Stimulated activated CD4-positive, alpha-beta T cell treated with anti-CD3 and anti-CD28 coated beads, Interleukin-4, amount 100 ng/mL, for 4 hours (primary cell): ENCODE measurements at regions not wholly inside any gene's neighbourhood (a gene's known extent, or its start where the extent isn't known, plus 50 kb on each side); places are given as distances from the start of the nearest gene placed in this dataset.

Source experiments
- DNase-seq, 2 experiments: peaks; one replicate each; pipeline ENCODE4 v3.0.0-alpha.2; 2020

DNA sequence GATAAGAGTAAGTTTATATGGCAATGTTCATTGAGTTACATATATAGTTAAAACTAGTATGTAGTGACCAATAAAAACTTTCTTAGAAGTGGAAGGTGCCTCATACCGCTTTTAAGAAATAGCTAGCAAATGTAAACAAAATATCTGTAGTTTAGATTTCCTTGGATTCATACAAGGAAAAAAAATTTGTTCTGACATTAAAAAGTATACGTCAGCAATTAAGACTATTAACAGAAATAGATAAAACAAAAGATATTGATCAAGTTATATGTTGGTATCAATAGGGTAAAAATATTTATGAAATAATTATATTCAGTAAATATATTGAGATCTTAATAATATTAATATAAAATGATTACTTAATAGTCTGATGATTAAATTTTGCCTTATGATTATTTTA lies 718.8 kb upstream of the LRFN5 start:
- no peak for DNase-seq

DNA sequence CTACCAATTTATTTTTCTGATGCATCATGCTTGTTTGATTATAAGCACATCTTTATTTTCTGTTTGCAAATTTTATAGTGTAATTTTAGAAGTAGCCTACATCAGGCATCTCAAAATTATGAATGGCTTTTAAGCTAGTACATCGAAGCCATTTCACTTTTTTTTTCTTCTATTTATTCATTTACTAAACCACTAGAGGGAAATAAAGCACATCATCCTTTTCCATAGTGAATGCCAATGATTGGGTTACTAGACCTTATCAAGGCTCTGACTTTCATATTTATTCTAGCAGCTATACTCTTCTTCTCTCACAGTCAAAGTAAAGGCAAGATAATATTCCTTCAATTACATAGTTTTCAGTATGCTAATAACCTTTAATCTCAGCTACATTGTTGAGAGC lies 736.4 kb upstream of the LRFN5 start:
- no peak for DNase-seq

DNA sequence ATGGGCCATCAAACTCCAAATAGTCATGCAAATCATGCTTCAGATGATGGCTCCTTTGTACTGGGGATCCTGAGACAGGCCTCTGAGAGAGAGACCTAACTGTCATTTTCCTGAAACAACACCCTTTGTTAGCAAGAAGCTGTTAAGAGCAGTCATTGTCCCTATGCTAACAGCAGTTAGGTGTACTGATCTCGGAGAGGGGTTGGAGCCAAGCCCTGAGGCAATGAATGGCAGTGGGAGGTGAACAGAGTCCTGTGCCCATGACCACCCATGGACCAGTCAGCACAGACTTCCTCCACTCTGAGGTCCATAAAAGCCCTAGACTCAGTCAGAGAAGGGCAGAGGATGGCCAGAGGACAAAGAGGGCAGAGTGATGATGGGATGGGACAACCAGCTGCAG lies 747.6 kb upstream of the LRFN5 start:
- DNase-seq = no peak

DNA sequence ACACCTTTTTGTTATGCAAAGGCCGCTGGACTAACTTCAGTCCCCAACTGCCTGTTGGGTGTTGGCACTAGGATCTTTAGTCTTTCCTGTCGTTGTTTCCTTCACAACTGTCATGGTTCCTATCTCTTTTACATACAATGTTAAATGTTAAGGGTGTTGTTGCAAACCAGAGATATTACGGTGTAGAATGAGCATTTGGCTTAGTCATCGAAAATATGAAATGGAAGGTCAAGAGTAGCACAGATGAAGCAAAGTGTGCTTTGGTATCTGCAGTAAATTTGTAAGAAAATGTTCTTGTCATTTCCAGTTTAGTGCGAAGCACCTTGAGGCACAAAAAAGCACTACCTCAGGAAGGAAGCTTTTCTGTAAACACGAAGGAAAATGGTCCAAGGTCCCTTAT lies 751.3 kb upstream of the LRFN5 start:
- DNase-seq = no peak

DNA sequence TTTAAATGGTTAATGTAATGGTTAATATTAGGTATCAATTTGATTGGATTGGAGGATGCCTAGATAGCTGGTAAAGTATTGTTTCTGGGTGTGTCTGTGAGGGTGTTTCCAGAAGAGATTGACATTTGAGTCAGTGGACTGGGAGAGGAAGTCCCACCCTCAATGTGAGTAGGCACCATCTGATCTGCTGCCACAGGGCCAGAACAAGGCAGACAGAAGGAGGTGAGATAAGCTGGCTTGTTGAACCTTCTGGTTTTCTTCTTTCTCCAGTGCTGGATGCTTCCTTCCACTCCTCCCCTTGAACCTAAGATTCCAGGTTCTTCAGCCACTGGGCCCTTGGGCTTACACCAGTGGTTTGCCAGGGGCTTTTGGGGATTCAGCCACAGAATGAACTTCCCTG lies 756.5 kb upstream of the LRFN5 start:
- DNase-seq = no peak

DNA sequence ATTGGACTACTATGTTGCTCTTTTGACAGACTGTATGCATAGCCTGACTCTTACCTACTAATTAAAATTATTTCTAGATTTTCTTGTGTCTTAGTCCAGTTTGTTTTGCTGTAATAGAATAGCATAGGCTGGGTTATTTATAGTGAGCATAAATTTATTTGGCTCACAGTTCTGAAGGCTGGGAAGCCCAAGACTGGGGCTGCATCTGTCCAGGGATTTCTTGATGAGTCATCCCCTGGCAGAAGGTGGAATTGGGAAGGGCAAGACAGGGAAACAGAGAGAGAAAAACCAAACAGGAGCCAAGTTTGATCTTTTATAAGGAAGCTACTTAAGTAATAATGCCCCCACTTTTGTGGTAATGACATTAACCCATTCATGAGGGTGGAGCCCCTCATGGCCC lies 759.2 kb upstream of the LRFN5 start:
- no peak for DNase-seq

DNA sequence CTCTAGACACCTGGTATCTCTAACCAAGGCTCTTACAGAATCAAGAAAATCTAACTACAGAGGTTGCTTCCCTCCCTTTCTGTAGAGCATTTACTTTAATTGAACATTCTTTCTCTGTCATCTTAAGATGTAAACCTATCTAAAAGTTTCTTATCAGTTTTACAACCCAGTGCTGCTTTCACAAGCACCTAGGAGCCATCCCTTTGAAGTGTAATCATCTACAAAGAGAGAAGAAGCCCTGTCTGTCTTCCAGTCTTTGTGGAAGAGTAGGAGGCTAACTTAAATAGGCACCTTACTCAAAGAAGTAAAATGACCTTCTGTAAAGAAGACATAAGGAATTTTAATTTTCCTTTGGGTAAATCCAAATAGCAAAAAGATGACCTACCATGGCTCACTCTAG lies 763.9 kb upstream of the LRFN5 start:
- DNase-seq = no peak

DNA sequence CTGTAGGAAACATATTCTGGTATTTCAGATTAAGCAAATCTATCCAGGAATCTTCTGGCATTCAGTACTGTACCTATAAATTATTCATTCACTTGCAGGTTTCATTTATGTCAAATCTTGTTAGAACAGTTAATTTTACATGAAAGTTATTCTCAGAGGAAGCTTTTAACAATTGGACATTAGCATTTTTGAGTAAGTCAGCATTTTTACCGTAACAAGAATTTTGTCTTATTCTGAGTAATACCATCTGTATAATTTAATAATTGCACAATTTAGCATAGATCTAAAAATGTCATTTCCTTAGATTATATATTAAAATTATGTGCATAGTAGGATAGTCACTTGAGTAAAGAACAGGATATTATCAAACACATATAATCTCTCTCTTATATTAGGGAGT lies 764.8 kb upstream of the LRFN5 start:
- DNase-seq = no peak

DNA sequence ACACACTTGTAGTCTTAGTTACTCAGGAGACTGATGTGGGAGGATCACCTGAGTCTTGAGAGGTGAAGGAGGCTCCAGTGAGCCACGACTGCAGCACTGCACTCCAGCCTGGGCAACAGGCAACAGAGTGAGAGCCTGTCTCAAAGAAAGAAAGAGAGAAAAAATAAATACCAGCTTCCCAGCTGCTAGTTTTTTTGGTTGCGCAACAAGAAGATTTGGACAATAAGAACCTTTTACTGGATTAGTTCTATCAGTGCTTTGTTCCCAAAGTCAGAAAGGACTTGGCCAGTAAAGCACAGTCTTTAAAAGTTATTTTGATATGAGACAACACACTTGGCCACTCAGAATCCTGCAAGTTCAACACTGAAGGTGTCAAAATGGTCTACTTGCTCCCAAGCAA lies 768.1 kb upstream of the LRFN5 start:
- DNase-seq = no peak

DNA sequence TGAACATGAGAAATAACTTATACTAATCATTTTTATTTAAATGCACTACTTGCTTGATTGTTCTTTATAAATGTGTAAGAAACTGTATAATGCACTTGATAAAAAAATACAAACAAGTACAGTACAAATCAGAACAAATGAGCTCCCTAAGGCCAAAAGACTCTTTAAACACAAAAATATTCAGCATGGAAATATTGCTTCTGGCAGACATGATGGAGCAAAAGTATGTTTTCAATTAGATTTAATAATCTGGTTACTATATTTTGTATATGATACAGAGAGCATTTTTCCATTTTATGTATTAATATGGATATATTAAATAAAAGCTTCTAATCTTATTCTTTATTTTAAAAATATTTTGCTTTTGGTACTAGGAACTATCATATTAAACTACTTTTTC lies 800.2 kb upstream of the LRFN5 start:
- no peak for DNase-seq

DNA sequence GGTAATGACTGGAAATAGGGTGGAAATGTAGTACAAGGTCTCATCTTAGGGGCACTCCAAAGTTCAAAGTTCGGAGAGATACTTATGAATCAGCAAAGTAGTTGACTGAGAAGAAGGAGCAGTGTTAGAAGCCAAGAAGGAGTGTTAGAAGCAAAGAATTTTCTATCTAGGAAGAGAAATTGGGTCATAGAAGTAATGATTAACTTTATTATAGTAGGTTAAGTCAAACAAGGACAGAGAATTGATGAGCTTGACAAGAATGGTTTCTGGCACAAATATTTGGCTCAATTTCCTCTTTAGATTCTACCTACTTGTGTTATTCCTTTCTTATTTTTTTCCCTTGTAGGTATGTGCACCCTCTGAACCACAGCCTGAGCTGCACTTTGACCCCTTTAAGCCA lies 810.5 kb upstream of the LRFN5 start:
- no peak for DNase-seq

DNA sequence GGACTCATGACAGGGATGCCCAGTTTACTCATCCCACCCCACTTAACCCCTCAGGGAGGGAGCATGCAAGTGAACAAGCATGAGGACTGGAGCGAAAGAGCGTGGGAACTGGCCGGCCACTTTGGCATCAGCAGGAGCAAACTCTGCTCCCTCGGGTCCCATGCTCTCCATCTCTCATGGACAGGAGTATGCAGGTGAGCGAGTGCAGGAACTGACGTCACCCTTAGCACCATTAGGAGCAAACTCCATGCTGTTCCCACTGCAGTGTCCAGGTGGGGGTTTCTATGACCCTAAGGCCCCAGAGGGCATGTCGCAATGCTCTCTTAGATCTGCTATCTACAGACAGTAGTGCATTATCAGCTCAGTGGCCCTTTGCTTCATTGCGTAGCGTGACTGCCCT lies 821.8 kb upstream of the LRFN5 start:
- no peak for DNase-seq

DNA sequence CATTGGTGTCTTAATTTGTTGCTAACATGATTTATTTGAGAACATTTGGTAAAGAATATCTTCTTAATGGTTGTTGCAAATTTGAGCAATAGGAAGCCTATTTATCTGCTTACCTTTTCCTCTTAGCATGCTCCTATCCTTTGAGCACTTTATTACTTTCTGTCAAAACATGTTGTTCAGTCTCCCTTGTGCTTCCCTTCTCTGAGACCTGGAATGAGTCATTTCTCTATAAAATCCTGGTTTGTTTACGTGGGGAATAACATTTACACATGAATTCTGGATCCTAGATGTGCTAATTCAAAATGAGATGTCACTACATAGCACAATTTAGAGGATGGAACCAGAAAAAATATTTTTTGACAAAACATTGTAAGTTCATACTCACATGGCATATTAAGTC lies 844.0 kb upstream of the LRFN5 start:
- no peak for DNase-seq

DNA sequence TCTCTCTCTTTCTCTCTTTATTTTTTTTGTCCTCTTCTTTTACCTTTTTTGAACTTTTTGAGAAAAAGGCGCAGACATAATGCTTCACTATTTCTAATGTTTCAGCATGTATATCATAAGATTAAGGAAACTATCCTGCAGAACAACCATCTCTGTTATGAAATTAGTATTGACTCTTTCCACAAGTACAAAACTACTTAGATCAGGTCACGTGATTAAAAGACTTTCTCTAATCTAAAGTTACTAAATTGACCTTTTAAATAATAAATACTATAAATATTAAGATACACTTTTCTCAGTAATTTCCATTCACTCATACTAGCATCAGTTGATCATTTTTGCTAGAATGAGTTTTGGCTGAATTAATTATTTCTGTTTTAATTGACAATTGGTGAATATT lies 844.5 kb upstream of the LRFN5 start:
- no peak for DNase-seq

DNA sequence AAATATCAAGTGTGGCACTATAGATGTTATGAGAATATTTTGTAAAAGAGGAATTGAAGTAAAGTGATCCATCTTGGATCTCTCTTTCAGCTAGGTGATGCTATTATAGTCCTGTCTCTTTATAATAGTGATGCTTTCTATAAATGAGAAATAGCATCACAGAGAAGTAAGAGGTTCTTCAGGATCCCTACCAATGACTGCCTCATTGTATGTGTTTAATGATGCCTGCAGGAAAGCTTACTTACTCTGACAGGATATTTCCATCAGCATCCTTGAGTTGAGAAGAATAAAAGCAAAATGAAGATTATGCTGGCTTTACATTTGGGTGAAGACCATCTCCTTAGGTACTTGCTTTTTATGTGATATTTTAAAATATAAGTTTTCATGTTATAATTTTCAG lies 846.0 kb upstream of the LRFN5 start:
- no peak for DNase-seq

DNA sequence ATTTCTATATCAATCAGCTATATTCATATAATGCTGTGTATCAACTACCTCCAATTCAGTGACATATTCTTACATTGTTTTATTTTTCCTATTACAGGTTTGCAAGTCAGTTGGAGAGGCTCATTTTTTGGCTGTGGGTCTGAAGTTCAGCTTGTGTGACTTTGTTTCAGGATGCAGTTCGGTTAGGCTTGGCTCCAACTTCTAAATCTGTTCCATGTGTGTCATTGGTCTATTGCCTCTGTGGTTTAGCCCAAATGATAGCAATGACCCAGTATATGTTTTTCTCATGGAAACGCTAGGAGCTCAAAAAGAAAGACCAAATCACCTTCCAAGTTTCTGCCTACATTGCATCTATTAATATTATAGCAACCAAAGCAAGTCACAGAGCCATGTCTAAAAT lies 848.6 kb upstream of the LRFN5 start:
- DNase-seq = no peak

DNA sequence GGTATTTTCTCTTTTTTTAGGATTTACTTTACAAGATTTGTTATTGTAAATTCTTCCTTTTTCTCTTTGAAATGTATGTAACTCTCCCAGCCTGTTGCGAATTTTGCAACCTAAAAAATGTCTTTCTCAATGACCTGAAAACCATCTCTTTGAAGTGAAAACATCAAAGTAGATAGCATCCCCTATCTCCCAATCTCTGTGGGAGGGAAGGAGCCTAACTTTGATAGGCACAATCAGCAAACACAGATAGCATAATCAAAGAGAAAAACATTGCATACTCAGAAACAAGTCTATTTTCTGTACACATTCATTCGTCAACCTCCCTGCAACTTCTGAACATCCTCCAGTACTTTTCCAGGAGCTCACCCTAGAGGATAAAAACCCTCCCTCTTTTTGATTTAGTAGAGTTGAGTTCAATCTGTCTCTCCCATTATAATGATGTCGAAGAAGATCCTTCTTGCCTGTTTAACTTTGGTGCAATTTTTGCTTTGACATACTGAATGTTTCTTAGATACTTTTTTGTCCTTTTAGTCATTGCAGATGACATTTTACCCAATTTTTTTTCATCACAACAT lies 849.2 kb upstream of the LRFN5 start:
- DNase-seq = no peak

DNA sequence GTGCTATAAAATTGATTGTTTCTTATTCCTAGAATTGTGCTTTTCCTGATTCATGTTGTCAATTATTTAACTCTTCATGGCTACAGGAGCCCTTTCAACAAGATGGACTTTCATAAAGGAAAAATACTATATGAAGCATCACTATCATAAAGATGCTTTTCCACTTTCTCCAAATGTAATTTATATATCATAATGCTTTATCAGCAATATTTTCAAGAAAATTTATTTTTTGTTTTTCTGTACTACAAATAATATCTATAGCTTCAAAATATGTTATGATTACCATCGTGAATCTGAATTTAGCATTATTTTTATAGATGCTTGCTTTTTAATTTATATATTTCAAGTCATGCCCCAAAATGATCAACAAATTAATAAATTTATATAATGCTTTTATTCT lies 873.5 kb upstream of the LRFN5 start:
- DNase-seq = no peak

DNA sequence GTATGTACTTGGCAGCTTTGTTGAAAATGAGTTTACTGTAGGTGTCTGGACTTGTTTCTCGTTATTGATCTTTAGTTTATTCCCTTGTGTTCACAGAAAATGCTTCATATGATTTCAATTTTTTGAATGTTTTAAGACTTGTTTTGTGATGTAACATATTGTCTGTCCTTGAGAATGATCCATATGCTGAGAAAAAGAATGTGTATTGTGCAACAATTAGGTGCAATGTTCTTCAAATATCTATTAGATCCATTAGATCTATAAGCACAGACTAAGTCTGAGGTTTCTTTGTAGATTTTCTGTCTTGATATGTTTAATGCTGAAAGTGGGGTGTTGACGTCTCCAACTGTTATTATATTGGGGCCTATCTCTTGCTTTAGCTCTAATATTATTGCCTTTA lies 879.6 kb upstream of the LRFN5 start:
- no peak for DNase-seq

DNA sequence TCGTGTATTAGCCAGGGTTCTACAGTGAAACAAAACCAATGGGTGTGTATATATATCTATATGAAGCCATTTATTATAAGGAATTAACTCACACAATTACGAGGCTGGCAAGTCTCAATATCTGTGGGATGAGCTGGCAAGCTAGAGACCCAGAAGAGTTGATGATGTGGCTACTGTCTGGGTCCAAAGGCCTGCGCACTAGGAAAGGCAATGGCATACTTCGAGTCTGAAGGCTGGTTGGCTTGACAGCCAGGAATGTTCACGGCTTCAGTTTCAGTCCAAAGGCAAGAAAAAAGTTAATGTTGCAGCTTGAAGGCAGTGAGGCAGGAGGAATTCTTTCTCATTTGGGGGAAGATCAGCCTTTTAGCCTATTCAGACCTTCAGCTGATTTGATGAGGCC lies 893.3 kb upstream of the LRFN5 start:
- DNase-seq = no peak

DNA sequence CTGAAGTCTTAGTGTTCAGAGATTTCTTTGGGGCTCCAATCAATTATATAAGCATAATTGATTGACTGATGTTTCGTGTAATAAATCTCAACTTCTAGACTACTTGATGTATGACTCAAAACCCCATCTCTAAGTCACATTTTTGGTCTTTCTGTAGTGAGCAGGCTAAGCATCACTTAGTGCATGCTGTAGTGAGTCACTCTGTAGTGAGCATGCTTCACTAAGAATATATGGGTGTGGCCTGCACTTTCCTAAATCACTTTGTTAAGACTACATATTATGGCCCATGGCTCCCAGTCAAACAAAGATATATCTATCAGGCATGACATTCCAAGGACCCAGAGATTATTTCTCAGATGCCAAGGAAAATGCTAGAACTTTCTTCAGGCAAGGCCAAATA lies 909.4 kb upstream of the LRFN5 start:
- no peak for DNase-seq

DNA sequence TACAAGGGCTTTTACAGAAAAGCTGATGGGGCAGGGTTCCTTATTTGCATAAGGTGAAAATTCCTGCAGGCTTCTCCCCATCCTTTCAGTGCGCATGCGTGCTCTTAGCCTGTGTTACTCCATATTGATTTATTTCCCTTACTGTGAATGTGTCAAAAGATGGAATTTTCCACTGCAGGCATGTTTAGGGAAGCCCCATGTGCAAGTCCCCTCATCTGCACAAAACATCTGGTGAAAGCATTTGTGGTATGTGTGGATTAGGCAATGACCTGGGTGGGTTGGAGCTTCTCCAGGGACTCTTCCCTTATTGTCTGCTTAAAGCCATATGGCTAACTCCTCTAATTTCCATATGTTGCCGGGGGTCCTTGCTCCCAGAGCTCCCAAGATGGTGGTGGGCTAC lies 912.7 kb upstream of the LRFN5 start:
- DNase-seq = no peak

DNA sequence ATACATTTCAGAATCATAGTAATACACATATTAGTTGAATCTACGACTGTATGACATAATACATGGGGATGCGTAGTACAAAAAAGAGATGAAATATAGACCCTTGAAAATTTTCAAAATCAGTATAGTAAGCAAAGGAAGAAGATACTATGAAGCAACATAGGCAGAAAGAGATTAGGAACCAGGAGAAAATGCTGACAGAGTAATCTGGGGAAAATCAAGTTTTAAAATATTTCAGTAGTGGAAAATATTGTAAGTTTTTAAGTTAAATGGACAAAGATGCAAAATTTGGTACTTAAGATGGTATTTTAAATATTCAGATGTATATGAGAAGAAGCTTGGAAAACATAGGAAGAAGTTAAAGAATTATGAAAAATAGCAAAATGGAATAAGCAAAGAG lies 915.6 kb upstream of the LRFN5 start:
- DNase-seq = no peak

DNA sequence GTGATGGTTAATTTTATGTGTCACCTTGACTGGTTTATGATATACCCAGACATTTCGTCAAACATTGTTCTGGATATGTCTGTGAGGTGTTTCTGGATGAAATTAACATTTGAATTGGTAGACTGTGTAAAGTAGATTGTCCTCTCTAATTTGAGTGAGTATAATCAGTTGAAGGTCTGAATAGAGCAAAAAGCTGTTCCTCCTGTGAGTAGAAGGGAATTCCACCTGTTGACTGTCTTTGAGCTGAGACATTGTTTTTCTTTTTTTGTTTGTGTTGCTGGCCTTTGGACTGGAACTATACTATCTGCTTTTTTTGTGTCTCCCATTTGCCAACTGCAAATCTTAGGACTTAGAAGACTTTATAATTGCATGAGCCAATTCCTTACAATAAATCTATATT lies 920.9 kb upstream of the LRFN5 start:
- DNase-seq = no peak

DNA sequence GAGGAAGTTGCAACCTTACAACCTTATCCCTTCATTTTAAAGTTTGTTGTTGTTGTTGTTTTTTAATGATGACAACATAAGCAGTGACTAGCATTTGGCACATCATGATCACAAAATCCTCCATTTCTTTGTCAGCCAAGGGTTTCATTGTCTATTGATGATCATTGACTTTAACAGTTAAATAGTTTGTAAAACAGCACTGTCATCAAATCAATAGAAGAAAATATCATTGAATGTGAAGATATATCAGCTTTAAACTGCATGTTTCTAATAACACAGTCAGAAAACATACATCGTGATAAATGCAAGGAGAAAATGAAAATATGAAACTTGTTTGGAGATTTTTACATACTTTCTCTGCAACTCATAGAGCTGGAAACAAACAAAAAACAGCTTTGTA lies 922.3 kb upstream of the LRFN5 start:
- no peak for DNase-seq
